ENCODE measurements at regions not wholly inside any gene's neighbourhood (a gene's known extent, or its start where the extent isn't known, plus 50 kb on each side); places are given as distances from the start of the nearest gene placed in this dataset.

DNA sequence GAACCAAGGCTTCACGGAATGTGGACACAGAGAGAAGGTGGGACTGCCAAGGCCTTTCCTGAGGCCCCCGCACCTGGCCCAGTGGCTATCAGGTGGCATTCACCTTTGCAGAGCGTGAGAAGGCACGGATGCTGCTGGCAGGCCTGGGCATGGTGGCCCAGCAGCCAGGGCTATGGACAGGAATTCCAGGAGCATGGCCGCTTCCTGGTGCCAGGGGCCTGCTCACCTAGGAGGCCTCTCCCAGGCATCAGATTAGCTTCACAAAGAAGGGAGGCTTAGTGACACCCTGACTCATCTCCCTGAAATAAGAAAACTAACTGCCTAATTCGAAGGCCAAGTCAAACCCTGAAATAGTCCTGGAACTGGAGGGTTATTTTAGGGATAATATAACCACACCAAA is 155.8 kb downstream of the TEX29 start:
- DNase-seq (ENCODE audit: low read depth): no peak

DNA sequence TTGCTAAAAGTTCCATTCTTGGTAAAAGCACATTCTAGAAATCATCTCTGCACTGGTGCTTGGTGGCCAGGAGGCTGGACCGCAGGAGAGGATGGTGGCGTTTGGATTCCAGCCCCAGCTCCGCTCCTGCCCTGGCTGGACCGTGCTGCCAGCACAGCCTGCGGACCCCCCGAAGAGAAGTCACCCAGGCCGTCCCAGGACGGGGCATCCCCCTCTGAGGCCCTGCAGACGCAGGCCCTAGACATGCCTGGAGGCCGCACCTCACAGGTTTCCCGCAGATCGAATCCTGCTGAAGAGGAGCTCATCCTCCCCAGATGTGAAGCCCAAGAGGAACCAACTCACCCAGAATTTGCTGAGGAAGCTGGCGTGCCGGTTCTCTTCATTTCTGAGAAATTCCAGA is 159.0 kb downstream of the TEX29 start:
- no peak for DNase-seq (ENCODE audit: low read depth)

DNA sequence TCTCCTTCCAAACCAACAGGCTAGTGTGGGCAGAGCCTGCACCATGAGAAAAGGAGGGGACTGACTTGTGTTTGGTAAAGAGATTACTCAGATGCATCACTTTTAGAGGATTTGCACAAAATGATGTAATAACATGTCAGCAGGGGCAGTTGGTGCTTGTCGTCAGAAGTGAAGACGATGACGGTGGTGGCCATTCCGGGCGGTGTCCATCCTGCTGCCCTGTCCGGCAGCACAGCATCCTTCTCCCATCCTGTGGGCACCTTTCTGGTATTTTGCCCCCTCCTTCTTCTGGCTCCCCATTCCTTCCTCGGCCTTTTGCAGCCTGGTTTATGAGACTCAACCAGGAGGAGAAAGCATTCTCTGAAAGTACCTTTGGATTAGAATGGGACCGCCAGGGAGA is 160.1 kb downstream of the TEX29 start:
- no peak for DNase-seq (ENCODE audit: low read depth)

DNA sequence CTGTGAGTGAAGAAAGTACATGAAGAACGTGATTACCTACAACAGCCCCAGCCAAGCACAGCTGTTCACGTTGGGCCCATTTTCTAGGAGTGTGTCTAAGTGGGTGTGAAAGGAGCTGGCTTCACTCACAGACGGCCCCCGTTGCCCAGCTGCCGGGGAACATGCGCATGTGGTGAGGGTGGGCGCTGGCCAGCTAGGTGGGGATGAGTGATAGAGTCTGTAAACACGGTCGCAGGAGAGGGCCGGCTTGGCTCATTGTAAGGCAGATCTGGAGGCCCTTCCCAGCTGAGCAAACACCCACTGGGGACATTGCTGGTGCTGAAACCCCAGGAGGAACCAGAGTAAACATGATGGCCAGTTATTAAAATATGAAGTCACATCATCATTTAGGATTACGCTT is 160.5 kb downstream of the TEX29 start:
- DNase-seq (ENCODE audit: low read depth): no peak

DNA sequence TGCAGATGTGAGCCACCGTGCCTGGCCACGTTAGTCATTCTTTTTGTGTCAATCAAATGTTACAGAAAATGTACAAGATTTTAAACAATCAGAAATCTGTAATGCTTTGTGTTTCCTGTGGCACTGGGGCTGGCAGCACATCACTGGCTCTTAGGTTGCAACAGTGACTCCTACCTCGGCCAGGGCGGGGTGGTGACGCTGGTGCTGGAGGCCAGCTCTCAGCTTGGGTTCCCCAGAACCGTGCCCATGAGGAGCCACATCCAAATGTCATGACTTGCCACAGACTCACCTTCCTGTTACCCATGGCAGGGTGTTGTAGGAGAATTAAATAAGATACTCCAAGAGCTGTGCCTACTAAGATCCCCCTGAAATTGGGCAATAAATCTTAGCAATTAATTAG is 161.7 kb downstream of the TEX29 start:
- DNase-seq (ENCODE audit: low read depth): no peak

DNA sequence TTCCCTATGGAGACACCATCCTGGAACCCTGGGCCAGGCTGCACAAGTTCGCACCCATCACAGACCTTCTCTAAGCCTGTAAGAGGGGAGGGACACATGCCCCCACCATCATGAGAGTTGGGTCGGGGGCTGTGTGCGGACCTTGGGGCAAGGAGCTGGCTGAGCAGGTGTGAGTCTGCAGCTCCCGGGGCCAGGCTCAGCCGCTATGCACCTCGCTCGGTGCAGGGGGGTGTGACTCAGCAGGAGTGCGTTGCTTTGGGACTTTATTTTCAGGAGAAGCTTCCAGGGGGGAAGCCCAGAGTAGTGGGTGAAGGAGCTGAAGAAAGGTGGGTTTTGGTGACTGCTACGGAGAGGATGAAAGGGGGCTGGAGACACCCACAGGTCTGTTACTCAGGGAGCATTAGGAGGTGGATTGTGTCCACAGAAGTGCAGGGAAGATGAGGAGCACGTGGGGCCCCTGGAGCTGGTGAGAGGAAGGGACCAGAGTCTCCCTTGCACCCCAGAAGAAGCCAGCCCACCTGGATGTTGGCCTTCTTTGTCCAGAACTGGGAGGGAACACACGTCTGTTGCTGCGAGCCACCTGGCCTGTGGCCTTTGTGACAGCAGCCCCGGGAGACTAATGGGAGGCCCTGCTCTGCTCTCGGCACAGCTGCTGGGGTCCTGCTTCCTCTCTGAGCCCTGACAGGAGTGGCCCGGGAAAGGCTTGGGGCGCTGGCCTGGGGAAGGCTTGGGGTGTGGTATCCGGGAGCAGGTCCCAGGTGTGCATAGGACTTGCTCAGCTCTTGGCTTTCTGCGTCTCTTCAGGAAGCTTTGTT is 162.6 kb downstream of the TEX29 start:
- DNase-seq (ENCODE audit: low read depth): no peak

DNA sequence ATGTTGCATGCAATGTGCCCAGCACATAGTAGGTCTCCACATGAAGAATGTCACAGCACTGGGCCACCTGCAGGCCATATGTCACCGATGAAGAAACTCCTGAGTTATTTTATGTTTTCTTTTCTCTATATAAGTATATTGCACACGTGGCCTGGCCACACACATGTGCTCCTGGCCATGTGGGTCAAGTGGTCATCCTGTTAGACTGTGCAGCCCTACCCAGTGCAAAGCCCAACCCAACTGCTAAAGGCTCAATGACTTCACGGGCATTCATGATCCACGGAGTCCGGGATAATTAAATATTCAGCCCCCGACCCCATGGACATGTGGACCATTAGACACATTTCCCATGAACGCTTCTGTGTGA is 163.2 kb downstream of the TEX29 start:
- no peak for DNase-seq (ENCODE audit: low read depth)

DNA sequence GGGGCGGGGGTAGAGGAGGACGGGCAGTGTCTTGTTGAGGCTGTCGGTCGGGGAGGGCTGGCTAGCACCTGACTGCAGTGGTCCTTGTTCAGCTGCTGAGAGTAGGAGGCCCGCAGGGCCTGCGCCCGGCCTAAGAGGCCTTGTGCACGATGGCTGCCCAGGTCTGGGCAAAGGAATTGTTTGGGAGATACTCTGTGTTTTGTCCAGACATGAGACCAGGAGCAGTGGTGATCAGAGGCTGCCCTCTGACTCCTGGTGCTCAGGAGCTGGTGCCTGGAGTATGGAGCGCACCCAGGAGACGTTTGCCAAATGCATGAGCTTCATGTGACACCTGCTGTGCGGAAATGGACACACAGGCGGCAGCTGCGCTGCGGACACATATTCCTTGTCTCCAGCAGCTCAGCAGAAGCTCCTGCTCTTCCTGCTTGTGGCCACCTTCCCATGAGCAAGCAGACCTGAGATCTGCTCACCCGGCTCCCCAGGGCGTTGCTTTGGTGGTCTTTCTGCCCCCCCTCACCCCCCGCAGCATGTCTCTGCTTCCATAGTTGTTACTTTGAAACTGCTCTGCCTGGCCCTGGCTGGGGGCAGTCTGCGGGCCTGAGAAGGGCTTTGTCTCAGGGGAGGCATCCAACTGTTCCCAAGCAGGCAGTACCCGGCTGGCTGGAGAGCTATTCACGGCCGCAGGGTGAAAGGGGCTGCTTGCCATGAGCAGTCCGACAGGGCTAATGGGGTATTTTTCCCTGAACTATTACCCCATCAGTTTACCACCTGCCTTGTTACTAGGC is 163.9 kb downstream of the TEX29 start:
- no peak for DNase-seq (ENCODE audit: low read depth)

DNA sequence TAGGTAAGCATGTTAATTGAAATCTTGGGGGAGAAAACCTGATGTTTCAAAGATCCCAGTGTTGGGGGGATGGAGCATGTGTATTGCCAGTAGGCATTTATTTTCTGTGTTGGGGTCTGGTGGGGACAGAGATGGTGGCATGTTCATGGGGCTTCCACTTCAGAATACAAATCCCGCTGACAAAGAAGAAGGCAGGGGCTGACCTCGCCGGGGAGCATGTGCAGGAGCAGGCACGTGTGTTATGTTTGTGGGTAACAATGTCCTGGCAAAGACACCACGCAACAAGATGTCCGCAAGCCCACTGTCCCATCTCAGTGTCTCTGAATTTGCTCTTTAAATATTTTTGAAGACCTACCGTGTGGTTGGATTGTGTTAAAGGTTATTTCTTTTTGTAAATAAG is 164.5 kb downstream of the TEX29 start:
- DNase-seq (ENCODE audit: low read depth): no peak

DNA sequence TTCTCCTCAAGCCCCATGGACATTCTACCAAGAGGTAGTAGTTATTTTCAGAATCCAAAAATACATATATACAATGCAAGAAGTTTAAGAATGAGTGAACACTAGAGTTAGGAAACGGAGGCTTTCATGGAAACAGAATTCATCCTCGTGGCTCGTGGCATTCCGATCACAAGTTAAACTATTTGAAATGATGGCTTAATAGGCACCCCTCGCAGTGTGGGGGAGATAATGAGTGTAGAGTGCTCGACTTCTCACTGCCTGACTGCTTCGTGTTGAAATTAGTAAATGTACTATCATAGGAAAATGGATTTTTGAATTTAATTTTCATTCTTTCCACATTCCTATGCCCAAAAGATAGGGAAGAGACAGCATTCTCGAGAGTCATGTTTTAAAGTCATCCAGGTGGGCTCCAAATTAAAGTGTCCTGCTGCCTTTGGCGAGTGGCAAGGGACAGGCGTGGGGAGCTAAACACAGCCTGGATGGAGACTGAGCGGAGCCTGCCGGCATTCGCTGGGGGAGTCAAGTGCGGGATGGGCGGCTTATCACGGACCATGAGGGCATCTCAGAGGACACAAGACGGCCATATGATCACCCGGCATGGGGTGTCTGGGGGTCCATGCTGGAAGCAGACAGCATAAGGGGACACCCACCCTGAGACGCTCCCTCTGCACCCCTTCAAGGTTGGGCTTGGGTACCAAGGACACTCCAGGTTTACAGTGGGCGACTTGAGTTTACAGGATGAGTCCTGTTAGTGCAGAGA is 165.2 kb downstream of the TEX29 start:
- no peak for DNase-seq (ENCODE audit: low read depth)

DNA sequence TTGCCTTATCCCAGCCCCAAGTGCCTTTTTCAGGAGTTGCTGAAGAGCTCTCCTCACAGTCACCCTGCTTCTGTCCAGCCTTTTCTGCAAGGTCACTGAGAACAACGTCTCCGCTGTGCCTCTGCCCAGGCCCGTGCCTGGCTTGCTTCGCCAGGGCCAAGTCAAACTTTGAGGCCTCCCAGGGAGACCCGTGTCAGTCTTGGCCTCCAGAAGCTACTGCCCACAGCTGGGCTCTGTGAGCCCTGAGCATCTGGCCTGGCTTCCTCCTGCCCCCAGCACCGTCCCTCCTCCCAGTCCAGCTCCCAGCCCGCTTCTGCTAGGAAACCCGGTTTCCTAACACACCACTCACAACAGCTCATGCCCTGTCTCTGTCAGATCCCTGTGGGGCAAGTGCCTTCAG is 165.9 kb downstream of the TEX29 start:
- no peak for DNase-seq (ENCODE audit: low read depth)

DNA sequence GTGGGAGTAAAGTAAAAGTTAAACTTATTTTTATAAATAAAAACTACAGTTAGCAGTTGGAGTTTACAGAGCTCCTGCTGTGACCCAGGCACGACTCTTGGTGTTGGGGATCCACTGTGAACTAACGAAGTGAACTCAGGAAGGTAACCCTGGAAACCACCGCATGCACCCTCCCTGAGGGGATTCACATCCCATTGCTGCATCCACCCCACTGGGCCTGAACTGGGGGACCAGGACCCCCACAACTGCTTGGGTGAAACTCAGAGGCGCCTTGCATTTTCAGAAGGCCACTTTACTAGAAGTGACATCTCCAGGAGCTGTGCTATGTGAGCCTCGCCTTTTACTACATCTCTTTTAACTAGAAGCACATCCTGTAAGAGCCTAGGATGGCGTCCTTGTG is 166.4 kb downstream of the TEX29 start:
- no peak for DNase-seq (ENCODE audit: low read depth)

DNA sequence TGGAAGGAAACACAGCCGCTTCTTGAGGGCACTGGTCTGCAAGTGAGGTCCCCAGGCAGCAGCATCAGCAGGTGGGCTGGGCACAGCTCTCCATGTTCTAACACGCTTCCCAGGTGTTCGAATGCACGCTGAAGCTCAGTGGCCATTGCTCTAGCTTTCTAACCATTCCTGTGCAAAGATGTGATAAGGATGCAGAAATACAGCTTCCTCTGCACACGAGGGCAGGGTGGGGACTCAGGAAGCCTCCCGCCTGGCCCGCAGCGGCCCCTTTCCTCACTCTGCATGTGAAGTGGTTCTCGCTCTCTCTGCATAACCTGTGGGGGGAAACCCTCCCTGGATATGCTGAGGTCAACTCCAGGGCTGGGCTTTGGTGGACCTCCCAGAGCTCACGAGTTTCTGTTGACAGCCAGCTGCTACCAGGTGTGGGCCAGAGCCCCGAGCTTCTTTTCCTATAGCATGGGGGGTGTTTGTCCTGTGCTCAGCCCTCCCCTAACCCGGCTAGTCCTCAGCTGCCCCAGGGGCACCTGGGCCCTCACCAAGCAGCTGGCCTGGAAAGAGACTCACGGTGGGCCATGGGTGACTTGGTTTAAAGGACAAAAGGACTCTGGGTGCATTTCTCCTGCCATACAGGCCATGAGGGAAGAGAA is 168.2 kb downstream of the TEX29 start:
- no peak for DNase-seq (ENCODE audit: low read depth)

DNA sequence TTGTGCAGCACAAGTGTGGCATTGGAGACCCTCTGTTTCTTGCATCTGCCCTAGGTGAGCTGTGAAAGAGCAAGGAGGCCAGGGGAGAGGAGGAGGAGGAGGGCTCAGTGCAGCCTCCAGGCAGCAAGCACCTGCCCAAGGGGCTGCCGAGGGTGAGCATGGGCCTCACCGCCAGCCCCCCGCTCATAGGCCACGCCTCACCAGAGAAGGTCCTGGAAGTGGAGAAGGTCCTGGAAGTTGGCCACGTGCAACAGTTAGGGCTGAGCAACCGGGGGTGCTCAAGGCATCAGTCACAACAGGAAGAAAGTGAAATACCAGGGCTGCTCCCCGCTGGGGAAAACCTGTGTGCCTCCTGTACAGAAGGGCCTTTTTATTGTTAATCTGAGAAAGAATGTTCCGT is 168.9 kb downstream of the TEX29 start:
- DNase-seq (ENCODE audit: low read depth): no peak

DNA sequence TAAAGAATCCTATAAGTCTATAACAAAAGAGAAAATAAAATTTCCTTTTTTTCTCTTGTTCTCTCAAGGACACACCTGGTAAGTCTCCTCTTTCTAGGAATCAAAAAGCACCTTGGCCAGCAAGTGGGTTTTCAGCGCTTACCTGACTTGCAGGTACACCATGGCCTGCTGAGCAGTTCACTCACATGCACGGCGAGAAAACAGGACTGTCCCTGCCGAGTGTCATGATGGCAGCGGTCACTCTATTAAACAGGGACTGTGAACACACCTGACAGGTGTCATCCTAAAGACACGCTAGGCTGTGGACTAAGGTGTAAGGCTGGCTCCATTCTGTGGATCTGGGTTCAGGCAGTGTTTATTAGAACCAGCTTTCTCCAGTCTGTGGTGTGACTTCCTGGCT is 170.2 kb downstream of the TEX29 start:
- DNase-seq (ENCODE audit: low read depth): no peak

DNA sequence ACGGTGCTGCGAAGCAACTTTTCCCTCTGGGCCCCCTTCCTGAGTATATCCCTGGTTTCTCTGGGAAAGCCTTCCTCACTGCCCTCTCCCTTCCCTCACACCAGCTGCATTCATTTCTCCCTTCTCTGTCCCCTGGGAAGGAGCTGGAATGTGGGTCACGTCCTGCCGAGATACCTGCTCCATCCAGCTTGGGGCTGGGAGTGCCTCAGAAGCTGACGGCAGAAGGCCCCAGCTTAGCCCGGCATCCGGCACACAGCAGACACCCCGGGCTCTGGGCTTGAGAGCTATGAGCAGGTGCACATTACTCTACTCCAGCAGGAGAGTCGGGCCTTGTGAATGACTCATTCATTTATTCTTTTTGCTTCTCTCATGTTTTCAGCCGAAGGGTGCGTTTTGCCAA is 170.6 kb downstream of the TEX29 start:
- no peak for DNase-seq (ENCODE audit: low read depth)

DNA sequence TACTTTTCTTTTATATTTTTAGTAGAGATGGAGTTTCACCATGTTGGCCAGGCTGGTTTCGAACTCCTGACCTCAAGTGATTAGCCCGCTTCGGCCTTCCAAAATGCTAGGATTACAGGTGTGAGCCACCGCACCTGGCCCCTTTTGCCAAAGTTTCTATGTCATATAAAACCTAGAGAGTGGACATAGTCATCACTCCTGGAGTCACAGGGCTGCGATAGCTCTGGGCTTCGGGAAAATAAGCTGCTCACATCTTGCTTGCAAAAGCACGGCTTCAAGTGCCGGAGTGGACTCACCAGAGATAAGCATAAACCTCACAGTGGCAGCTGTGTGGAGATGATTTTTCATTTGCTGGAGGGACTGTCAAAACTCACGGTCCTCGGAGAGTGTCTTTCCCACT is 171.2 kb downstream of the TEX29 start:
- DNase-seq (ENCODE audit: low read depth): no peak

DNA sequence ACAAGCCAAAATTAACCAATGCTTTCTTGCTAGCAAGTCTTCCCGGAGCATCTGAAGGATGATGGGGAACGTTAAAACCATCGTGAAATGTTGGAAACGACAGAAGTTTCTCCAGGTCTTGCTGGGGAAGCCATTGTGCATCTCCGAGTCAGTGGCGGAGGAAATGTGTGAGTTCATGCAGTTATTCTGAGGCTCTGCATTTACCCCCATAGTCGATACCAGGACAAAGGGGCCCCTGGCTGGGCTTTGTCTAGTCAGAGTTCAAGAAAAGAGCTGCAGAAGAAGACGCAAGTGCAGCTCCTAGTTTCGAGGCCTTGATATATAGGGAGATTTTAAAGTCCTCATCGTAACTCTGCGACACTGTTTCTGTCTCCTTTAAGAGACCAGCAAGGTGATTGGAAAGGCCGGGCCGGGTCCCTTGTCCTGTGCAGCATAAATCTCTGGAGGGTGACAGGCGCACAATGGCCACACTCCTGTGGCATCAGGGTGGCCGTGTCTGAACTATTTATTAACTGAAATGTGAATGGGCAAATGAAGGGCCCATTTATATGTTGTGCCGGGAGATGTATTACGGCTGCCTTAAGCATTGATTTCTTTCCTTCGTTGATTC is 172.0 kb downstream of the TEX29 start:
- no peak for DNase-seq (ENCODE audit: low read depth)

DNA sequence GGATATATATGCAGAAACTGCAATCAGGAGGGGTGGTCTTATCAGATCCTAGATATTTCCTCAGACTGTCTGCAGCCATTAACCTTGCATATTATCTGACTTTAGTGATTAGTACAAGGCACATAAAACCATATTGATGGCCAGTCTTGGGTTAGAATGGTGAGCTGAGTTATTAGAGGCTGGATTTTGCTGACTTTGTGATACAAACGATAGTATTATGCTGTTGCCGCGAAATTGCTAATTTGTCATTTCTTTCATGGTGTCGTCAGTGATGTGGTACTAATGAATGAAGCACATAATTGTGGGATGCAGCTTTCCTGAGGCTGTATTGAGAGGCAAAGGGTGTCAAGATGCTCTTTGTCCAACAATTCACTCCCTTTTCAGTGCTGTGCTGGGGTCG is 172.5 kb downstream of the TEX29 start:
- DNase-seq (ENCODE audit: low read depth): no peak

DNA sequence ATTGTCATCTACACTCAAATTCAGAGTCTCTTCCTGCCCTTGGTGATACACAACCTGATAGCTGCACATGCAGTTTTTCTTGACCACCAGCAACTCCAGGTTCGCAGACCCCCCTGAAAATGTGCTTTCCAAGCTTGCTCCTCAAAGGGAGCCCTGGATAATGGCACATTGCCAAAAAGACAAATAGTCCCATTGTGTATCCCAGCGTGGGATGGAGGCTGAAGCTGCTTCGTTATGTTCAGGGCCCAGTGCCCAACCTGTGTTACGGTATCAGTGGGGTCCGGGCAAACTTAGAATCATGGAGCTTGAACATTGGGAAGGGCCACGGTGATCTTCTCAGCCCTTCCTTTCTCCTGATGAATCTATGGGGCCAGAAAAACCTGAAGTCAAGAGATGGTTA is 173.0 kb downstream of the TEX29 start:
- DNase-seq (ENCODE audit: low read depth): no peak

DNA sequence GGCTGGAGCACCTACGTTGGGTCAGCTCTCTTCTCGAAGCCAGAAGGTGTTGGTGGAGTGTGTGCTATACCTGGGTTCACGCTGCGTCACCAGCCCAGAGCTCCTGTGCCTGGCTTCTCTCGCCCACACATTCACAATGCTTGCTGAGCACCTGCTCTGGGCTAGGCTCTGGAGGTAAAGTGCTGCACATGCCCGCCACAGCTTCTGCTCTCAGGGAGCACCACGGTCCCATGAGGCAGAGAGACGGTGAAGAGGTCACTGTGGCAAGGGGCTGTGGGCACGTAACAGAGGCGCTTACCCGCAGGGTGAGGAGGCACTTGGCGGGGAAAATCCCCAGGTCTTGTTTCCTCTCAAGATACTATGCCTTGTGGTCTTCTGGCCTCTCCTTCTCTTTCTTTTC is 174.2 kb downstream of the TEX29 start:
- DNase-seq (ENCODE audit: low read depth): no peak

Data from fibroblast of gingiva (primary cell).